GM19397 (cell line): ENCODE measurements at regions not wholly inside any gene's neighbourhood (a gene's known extent, or its start where the extent isn't known, plus 50 kb on each side); places are given as distances from the start of the nearest gene placed in this dataset.

Experiments
- ATAC-seq: cut with Tn5 transposase; IDR thresholded peaks from one replicate; pipeline ENCODE4 v1.9.1; 2021; ENCODE audit warnings: mild to moderate bottlenecking, moderate library complexity; ENCODE audit not compliant: unreplicated experiment

DNA sequence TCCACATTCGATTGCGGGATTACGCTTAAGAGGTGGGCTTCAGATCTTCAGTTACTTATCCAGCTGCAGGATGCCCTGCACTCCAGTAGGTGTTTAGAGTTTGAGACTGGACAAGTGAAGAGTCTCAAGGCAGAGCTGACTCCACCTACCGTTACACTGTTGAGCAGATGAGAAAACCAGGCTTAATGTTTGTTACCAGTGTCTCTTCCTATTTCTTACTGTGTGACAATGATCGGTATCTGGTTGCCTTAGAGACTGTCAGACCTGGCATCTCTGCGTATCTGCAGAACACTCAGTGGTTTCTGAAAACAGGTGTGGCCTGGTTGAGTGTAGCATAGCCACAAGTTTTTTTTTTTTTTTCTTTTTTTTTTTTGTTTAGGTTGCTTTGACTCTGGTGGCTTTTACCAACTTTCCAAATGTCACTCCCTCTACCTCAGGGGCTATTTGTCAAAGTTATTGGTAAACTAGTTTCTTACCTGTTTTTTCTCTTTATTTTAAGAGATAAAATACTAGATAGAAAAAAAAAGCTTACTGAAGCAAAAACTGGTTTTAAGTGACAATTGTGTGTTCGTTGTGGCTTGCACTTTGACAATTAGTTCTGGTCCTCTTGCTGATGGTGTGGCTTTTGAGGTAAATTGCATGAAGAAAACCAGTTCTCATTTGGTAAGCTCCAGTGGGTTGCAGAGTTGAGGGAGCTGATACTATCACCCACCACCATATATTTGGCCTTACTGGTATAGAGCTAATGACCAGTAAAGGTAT, 284.8 kb downstream of the ETS1 start:
- ATAC-seq = peak; percentile 80

DNA sequence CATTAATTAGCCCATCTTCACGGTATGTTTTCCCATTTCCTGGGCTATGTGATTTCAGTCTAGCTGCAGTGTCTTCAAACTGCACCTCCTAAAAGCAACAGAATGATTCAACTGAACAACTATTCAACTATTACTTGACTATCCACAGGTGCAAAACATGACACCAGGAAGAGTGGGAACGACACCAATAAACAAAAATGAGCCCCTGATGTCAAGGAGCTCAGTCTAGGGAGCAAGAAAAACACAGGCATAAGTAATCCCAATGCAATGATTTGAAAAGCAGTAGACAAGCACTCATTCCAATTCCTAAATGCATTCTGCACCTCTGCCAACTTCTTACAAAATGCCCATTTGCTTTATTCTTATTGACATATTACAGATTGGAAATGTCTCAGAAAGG, 285.6 kb downstream of the ETS1 start:
- ATAC-seq = no peak

DNA sequence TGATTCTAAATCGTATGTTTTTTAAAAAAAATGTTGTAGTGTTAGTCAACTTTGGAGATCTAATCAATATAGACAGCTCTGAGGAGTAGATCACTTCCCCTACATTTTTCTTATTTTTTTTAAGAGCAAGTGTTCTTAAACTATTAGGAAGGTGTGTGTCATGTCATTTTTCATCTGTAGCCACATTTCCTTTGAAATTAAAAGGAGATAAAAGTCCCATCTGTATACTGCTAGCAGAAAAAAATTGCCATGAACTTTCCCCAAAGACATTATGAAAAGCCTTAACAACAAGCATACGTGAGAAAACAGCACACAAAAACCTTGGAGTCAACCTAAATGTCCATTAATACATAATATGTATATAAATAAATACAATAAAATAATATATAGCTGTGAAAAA, 286.6 kb downstream of the ETS1 start:
- ATAC-seq = no peak

DNA sequence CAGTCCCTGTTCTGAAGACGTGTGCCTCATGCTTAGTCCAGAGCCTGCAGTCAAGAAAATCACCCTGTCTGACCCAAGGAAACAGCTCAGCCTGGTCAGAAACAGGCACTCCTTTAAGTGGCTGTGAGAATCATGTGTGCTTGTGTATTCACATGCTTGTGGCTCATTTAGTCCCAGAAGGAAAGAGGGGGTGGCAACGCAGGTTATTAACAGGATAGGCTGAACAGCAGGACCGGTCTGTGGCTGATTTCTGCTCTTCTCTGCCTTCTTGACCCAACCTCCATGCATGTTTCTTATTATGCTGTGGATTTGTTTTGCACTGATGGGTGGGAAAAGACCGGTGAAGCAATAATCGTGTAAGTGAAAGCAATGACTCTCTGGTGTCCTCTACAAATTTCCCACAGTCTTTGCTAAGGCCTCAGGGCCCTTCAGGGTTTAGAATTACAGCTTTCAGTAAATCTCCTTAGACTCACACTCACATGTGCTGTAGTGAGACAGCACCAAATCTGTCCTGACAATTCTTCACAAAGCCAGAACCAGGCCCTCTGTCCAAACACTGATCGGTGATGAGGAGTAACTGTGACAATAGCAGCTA, 288.1 kb downstream of the ETS1 start:
- ATAC-seq = peak; percentile 26

DNA sequence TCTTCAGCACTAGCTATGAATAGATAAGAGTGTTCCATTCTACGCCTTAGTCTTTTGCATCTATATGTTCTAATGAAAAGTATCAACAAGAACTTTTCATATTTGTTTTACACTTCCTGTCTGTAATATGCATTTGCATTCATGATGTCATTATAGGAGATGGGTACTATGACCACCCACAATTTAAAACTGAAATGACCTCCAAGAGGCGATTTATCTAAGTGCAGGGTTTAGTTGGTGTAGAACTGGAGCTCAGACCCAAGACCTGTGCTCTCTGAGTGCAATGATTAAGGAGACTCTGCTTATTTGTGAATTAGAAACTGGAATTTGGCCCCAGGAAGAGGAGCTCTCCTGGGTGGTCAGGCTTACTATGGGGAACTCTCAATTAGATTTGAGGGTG, 289.1 kb downstream of the ETS1 start:
- ATAC-seq = no peak

DNA sequence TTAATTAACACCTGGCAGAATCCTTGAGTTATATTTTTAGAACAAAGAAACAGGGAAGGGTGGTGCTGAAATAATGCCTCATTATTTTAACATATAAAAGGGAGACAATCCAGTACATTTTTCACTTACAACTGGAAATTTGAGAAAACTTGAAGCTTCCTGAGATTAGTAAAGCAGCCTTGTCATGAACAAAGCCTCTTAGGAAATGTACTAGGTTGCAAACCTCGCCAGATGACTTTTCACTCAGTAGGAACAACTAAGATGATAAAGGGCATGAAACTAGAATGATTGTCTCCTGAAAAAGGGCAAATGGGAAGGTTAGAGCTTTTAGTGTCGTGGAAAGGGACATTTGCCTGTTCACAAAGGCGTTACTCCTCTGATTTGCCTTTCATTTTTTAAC, 289.6 kb downstream of the ETS1 start:
- ATAC-seq = no peak

DNA sequence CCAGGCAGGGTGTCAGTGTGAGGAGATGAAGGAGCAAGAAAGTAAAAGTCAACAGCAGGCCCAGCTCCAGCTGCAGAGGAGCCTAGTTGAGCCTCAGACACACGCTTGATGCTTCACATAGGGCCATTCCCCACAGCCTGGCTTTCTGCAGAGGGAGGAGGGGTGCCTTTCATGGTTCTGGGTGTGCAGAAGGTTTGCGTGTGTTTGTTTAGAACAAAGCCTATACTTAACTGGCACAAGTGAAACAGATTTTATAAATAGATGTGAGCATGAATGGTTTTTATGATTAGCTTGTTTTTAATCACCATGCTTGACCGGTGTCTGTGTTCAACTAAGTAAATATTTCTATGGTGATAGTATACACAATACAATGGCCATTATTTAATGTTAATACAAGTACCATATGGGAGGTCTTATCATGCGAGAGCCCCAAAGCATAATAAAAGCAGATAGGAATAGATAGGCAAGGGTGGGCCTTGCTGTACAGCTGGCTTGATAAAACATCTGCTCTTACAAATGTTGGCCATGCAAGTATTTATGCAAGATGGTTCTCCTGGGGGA, 290.2 kb downstream of the ETS1 start:
- peak; percentile 46 for ATAC-seq

DNA sequence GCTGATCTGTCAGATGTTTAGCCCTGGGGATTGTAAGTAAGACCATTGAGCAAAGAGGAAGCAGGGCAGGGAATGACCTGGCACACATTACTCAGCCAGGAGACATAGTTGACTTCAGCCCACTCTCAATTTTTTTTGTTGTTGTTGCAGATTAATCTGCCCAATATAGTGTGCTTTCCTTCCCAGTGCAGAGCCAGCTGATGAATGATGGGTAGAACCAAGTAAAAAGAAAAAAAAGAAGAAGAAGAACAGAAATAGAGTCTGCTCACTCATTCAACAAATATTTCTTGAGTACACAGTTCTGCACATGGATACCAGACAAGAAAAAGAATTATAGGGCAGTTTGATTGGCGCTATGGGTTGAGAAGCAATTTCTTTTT, 292.7 kb downstream of the ETS1 start:
- ATAC-seq = no peak

DNA sequence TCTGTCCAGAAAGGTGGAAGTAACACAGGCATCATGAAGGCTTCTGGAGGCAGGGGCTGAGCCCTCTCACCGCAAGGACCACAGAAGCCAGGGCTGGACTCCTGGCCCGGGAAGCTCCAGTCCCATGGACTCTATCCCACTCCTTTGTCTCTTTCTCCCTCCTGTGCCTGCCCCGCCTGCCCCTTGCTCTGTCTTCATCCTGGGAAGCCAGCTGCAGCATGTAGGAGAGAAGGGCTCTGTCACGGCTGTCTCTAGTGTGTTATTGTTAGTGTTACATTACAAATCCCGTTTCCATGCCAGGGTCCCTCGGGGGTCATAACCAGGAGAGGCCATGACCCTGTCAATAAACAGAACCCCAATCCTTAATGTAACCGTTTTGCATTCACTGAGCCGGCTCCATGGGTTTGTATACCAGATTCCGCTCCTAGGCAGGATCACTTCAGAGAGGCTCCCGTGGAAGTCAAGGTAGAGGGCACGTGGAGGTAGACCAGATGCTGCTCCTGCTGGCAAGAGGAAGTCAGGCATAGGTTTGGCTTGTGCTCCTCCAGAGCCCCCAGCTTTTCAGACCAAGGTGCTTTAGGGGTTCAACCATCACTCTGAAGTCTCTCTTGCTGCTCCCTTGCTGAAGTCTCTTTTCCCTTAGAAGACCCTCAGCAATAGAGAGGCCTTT, 293.2 kb downstream of the ETS1 start:
- no peak for ATAC-seq

DNA sequence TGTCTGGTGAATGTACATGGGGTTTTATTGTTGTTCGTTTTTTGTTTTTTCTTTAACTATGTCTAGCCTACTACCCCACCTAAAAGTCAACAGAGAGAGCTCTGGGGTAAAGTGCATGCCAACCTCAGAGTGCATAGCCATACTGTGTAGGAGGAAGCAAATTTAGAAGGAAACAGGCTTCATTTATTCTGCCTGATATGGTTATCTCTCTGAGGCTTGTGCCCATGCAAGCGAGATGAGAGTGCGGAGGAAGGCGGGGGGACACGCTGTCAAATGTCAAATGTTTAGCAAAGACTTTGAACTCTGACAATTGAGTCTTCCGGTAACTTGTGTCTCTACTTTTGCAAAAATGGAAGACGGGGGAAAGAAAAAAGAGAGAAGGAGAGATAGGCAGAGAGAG, 295.5 kb downstream of the ETS1 start:
- ATAC-seq = no peak

DNA sequence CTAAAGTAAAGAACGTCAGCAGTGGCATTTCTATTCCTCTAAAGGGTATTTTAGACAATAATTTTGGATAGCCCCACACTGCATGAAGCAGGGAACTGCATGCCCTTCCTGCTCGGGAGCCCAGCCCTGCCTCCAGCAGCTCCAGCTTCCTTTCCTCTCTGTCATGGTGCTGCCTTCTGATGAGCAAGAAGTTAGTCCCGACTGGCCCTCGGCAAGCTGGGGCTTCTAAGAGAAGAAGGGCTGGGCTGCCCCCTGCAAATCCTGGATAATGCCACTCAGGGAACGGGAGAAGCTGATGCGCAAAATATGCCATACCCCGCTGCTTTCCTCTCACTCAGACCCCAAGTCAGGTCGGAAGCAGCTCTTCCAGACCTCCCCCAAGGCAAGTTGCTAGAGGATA, 296.4 kb downstream of the ETS1 start:
- no peak for ATAC-seq

DNA sequence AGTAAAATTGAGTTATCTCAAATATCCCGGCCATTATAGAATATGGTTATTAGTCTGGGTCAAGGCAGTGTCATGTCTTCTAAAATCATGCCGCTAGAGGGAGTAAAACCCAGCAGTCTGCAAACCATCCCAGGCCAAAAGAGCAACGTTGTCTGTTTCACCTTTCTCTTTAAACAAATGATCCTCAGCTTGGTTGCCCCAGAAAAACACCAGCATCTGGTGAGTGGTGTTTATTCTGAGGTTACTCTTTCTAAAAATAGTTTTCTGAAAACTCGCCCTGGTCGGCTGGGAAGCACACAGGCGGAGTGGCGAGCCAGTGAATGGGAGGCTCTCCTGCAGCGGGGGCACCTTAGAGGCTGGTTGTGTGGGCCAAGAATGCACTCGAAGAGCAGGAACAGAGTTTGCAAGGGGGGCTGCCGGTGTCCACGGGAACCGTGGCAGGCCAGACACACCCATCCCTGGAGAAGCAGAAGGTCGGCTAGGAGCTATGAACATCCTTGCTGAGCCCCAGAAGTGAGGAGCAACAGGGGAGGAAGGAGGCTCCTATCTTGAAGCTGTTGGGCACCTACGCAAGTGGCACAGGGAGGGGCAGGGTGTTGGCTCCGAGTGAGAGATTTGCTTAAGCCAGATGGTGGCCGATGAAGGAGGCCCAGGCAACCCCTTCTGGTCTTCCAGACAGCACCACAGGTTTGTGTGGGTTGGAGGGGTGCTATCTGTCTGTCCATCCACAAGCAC, 297.1 kb downstream of the ETS1 start:
- ATAC-seq = peak; percentile 76

DNA sequence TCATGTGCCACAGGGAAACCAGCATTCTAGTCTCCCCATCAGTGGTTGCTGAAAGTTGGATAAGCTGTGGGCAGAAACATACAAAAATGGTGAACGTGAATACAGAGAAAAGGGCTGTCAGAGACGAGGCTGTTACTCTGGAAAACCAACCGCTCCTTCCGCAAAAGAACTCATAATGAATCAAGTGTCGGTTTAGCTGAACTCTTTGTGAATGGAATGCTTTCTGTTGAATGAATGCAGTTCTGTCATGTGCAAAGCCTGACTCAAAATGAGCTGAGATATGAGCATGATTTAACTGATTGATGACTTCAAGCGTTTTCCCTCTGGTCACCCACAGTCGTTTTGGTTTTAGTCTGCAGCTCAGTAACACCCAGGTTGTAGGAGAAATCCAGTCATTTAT, 298.3 kb downstream of the ETS1 start:
- no peak for ATAC-seq

DNA sequence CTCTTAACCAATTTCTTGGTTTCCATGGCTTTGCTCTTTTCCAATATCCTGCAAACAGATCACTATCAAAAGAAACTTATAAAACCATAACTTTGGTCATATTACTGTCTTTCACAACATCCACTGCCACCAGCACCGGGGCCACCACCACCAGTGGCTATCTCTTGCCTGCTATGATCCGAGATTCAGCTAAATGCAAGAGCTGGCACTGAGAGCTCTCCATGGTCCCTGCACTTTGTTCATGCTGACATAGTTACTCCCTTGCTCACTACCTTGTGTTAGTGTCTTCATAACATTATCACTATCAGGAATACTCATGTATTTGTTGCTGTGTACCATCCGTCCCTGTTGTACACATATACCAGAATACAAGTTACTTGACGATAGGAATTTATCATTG, 299.0 kb downstream of the ETS1 start:
- no peak for ATAC-seq

DNA sequence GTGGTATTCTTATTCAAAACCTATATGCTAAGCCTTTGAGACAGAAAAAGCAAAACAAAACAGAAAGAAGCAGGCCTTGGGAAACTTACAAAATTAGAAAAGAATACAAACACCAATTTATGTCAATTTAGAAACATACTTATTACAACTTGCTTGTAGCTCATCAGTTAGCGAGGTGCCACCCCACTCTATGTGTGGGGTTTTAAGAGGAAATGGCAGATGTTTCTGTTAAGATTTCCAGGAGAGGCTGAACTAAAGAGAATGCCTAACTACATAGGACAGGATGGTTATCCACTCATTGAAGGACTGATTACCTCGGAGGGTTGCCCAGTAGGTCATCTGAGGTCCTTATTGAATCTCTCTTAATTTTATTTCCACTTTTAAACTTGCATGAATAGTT, 302.0 kb downstream of the ETS1 start:
- no peak for ATAC-seq

DNA sequence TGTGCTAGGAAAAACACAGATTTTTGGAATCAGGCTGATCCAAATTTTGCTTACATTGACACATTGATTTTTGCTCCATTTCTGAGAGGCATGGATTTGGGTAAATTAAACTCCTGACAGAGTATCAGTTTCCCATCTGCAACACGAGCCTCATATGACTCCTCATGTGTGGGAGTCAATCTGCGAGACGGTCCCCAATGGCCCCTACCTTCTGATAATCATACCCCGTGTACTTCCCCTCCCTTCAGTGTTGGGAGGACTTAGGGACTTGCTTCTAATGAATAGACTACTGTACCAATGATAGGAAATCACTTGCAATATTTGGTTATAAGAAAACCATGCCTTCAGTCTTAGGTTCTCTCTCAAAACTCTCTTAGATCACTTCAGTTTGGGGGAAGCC, 302.7 kb downstream of the ETS1 start:
- ATAC-seq = no peak

DNA sequence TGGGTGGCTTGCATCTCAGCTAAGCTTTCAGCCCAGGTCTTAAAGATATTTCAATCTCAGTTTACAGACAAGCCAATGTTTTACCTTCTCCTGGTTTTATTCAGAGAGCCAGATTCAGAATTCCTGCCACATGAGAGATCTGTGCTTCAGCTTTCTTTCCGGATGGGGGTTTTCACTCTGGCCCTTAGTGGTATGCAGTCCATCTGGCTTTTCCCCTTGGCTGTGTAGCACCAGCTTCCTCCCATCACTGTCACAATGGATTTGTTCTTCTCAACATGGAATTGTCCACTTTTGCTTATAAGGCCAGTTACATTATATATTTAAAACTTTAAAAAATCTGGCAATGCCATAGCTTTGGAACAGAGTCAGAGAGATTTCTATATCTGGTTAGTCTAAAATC, 303.9 kb downstream of the ETS1 start:
- ATAC-seq = no peak

DNA sequence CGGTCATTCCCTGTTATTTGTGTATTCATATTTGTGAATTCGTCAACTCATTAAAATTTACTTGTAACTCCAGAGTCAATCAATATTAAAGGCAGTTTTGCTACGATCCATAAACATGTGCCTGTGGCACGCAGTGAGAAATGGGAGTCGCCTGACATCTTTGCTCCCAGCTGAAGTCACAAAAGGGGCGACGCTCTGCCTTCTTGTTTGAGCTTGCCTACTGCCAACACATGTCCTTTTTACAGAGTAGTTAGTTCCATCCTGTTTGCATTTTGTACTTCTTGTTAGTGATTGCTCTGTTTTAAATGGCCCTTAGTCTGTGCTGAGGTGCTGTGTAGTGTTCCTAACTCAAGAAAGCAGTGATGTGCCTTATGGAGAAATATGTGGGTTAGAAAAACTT, 305.3 kb downstream of the ETS1 start:
- no peak for ATAC-seq

DNA sequence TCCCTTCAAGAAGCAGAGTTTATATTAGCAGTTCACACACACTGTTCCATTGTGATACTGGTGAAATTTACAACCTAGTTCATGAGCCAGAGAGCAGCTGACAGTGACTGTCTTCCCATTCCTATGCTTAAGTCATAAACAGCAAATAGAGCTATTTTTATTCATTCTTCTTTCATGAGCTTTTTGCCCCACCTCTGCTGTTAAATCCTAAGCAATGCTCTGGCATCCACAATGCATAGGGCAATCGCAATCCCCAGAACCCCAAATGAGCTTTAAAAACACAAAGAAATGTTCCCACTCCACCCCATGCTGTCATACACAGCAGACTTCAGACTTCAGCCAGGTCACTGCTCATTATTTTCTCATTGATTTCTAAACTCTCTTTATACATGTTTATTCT, 307.5 kb downstream of the ETS1 start:
- ATAC-seq = no peak

DNA sequence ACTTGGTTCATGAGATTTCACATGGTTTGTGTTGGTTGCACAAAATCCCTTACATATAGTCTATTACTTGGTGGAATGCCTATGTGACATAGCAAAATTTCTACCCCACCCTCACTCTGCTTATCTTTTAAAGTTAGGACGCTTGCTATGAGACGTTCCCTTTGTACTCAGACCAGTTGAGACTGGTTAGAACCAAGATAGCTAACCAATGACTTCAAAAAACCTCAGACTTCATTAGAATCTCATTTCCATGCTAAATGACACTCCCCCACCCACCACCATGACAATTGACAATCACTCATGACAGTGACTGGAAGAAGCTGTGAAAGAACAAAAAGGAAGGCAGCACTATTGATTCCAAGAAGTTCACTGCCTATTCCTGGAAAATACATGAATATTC, 313.6 kb downstream of the ETS1 start:
- no peak for ATAC-seq

DNA sequence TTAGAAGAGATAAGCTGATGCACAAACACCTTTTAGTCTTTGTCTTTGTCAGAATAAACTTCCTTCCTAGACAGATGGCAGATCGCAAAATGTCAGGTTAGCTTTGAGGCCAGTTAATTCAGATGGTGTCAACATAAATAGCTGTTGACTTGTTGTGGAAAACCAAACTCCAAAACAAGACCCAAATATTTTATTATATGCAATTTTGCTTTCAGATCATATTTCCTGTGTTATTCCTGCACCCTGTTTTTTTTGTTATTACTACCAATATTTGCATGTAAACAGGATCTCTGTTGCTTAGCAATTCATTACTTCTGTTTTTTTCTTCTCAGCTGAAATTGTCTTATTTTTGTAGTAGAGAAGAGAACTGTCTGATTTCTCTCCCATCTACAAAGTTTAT, 316.0 kb downstream of the ETS1 start:
- no peak for ATAC-seq
